HG03196 (cell line): ENCODE measurements at regions not wholly inside any gene's neighbourhood (a gene's known extent, or its start where the extent isn't known, plus 50 kb on each side); places are given as distances from the start of the nearest gene placed in this dataset.

ENCODE experiments used
- ATAC-seq: cut with Tn5 transposase; IDR thresholded peaks from one replicate; pipeline ENCODE4 v1.9.1; 2021; ENCODE audit not compliant: unreplicated experiment

- no peak for ATAC-seq
Measured at GRCh38 chr13:77383097-77383496, 56.2 kb upstream of the MYCBP2 start.

GRCh38 chr13:77381059-77381458 is 54.2 kb upstream of the MYCBP2 start:
- no peak for ATAC-seq

GRCh38 chr13:77379508-77379907 is 52.6 kb upstream of the MYCBP2 start:
- no peak for ATAC-seq

GRCh38 chr13:77378662-77379061 is 51.8 kb upstream of the MYCBP2 start:
- ATAC-seq, result no peak

- no peak for ATAC-seq
Measured at GRCh38 chr13:77377016-77377415, 50.1 kb upstream of the MYCBP2 start.
